ENCODE measurements at regions not wholly inside any gene's neighbourhood (a gene's known extent, or its start where the extent isn't known, plus 50 kb on each side); places are given as distances from the start of the nearest gene placed in this dataset.
"Not testable (repeated sequence)": the region's sequence is repeated elsewhere in the genome, so short reads cannot be mapped to it uniquely, and the experiment has no call there.

- TF ChIP-seq CTCF (IDR thresholded peaks at IDR 0.05) (no peak), ZFX (IDR thresholded peaks at IDR 0.05; ENCODE audit: borderline replicate concordance) (no peak)
- H3K27ac ChIP-seq, result no peak overlapping the region
These were observed 282.1 kb downstream of the C16orf95 start for GRCh38 chr16:87035053-87035452.

- no peak overlapping the region for H3K27ac ChIP-seq
- TF ChIP-seq ZFX (IDR thresholded peaks at IDR 0.05; ENCODE audit: borderline replicate concordance) (no peak), CTCF (IDR thresholded peaks at IDR 0.05) (no peak)
These were observed 280.2 kb downstream of the C16orf95 start for GRCh38 chr16:87037012-87037411.

DNA sequence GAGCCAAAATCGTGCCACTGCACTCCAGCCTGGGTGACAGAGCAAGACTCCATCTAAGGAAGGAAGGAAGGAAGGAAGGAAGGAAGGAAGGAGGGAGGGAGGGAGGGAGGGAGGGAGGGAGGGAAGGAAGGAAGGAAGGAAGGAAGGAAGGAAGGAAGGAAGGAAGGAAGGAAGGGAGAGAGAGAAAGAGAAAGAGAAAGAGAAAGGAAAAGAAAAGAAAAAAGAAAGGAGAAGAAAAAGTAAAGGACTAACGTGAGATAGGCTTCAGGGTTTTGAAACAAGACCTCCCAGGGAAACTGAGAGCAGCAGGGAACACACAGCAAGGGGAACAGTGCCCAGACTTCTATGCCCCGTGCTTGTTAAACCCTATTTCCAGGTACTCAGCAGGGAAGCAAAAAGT, 278.7 kb downstream of the C16orf95 start:
- not testable (repeated sequence) for H3K27ac ChIP-seq

- TF ChIP-seq ZFX (IDR thresholded peaks at IDR 0.05; ENCODE audit: borderline replicate concordance), result no peak
- no peak for TF ChIP-seq CTCF (IDR thresholded peaks at IDR 0.05)
These were observed 276.7 kb downstream of the C16orf95 start for GRCh38 chr16:87040169-87041117.

DNA sequence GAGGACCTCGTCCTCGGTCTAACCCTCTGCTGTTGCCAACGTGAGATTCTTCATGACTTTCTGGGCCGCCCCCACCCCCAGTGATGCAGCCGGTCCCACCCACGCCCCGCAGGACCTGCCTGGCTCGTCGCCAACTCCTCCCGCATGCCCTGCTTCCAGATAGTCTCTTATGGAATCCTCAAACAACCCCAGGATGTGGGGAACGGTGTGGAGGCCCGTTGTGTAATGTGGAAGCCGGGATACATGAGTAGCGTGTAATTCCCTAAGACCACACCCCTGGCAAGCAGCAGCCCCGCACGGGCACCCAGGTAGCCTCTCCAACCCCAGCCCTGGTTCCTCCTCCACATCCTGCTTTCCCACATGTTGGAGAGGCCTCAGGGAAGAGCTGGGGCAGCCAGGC, 275.9 kb downstream of the C16orf95 start:
- H3K27ac ChIP-seq, result no peak overlapping the region
- TF ChIP-seq ZFX (IDR thresholded peaks at IDR 0.05; ENCODE audit: borderline replicate concordance) (no peak), CTCF (IDR thresholded peaks at IDR 0.05) (no peak)

More at GRCh38 chr16:87040169-87041117, 276.7 kb downstream of the C16orf95 start:
- H3K27ac ChIP-seq, result no peak overlapping the region

DNA sequence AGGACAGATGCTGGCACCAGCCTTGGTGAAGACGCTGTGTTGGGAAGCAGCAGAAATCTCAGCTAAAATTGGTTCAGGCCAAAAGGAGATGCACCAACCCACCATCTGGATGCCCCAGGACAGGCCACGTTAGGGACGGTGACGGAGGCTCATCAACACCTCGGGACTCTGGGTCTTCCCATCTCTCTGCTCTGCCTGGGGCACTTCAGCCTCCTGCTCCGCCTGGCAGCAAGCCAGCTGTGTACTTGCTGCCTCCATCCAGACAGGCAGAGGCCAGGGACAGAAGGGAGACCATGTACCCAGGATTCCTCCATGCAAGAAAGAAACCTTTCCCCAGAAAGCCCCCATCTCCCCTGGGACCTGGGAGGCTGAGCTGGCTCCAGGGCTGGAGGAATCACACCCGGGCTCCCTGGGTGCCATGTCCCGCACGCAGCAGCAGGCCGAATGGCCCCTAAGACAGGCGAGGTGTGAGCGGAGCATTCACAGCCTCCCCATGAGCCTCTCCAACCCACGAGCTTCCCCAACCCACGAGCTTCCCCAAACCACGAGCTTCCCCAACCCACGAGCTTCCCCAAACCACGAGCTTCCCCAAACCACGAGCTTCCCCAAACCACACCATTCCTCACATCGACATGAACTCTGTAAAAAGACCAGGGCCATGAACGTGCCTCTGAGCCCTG, 274.5 kb downstream of the C16orf95 start:
- no peak overlapping the region for H3K27ac ChIP-seq
- no peak for TF ChIP-seq ZFX (IDR thresholded peaks at IDR 0.05; ENCODE audit: borderline replicate concordance)
- no peak for TF ChIP-seq CTCF (IDR thresholded peaks at IDR 0.05)

DNA sequence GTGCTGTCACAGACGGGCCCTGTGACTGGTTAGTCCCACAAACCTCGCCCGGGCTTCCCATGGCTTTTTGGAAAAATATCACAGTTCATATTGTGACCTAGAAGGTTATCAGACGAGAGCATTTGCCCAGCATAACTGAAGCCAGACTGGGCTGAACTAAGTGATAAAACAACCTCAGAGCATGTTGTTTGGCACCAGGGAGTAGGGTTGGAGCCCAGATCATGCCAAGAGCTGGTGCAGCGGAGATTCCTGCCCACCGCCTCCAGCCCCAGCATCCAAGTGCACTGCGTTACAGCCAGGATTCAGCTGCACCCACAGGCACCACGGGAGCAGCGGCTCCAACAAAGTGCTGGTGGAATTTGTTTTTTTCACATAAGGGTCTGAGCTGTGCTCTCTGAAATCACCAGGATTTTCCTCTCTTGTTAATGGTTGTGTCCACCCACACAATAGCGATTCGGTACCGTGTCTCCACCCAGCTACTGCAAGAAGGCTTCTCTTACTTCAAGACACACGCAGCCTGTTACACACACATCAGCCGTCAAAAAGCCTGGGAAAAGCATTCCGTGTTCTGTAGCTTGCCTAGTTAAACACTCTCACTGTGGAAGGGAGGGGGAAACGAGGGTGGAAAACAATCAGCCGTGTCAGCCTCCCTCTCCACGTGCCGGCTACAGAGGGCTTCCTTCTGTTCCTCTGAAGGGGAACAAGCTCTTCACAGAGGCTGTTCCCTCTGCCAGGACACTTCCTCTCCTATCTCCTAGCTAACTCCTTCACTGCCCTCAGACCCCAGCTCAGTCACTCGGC, 273.8 kb downstream of the C16orf95 start:
- TF ChIP-seq CTCF (IDR thresholded peaks at IDR 0.05) (no peak), ZFX (IDR thresholded peaks at IDR 0.05; ENCODE audit: borderline replicate concordance) (no peak)
- no peak overlapping the region for H3K27ac ChIP-seq

Measured in 22Rv1 (cell line).